ENCODE measurements at regions not wholly inside any gene's neighbourhood (a gene's known extent, or its start where the extent isn't known, plus 50 kb on each side); places are given as distances from the start of the nearest gene placed in this dataset.
"Not testable (repeated sequence)": the region's sequence is repeated elsewhere in the genome, so short reads cannot be mapped to it uniquely, and the experiment has no call there.

- not testable (repeated sequence) for H3K4me1 Mint-ChIP-seq, H3K27ac Mint-ChIP-seq, H3K36me3 Mint-ChIP-seq, H3K9me3 Mint-ChIP-seq, H3K4me3 Mint-ChIP-seq
- H3K27me3 Mint-ChIP-seq = peaks cover 41% of the 10 kb centered on the region
Observed at GRCh38 chr12:54105809-54106208, 52.2 kb downstream of the HOXC4 start.

DNA sequence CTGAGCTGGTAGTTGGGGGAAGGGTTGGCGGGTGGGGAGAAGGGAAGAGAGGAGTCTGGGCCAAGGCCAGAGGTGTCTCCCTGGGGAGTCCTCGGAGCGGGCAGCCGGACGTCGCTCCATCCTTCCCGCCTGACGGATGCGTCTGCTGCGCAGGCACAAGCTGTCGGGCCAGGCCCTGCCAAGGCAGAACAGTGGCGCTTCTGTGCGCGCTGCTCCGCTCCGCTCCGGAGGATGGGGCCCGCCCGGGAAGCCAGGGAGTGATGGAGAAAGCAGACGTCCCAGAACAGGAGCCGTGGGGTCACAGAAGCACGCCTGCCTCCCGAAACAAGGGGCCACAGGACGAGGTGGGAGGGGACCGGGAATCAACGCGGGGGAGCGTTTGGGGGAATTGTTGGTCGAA, 52.6 kb downstream of the HOXC4 start:
- not testable (repeated sequence) for H3K4me1 Mint-ChIP-seq, H3K27ac Mint-ChIP-seq, H3K36me3 Mint-ChIP-seq, H3K9me3 Mint-ChIP-seq, H3K4me3 Mint-ChIP-seq
- H3K27me3 Mint-ChIP-seq = peaks cover 39% of the 10 kb centered on the region

GRCh38 chr12:54106803-54107579, 53.4 kb downstream of the HOXC4 start:
- H3K27ac Mint-ChIP-seq, H3K4me3 Mint-ChIP-seq, H3K36me3 Mint-ChIP-seq, H3K9me3 Mint-ChIP-seq, H3K4me1 Mint-ChIP-seq: not testable (repeated sequence)
- peaks cover 38% of the 10 kb centered on the region for H3K27me3 Mint-ChIP-seq

DNA sequence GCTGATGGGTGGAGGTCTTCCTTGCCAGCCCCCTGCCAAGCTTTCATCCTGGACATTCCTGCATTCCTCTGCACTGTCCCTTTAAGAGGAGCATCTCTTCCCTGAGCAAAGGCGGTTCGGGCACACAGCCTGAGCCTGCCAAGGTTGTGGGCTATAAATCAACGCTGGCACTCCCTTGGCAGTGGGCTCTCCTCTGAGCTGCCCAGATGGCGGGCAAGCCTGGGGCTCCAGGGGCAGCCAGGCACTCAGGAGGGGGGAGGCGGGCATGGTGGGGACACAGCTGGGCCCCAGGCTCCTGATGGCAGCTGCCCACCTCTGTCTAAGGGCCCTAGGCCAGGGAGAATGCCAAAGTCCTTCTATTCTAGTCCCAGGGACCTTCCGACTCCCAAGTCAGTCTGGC, 58.7 kb downstream of the HOXC4 start:
- peaks cover 28% of the 10 kb centered on the region for H3K27me3 Mint-ChIP-seq
- not testable (repeated sequence) for H3K36me3 Mint-ChIP-seq, H3K4me1 Mint-ChIP-seq

DNA sequence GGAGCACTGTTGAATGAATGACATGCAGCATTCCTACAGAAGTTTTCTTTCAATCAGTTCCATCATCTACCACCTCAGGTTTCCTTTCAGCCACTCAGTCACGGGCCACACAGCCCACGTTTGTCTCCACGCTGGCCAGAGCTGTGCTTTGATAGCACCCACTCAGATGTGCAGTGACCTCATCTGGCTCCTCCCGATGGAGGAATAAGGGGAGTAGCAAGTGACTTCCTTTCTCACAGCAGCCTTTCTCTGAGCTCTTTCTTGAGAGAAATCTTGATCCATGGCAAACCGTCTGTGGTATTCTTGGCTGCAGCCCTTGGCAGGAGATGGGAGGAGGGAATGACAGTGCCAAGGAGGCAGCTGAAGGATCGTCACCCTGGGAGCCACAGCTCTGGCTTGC, 62.4 kb downstream of the HOXC4 start:
- not testable (repeated sequence) for H3K27ac Mint-ChIP-seq, H3K4me1 Mint-ChIP-seq
- peaks cover 14% of the 10 kb centered on the region for H3K27me3 Mint-ChIP-seq

More for the DNA sequence above, 58.7 kb downstream of the HOXC4 start:
- H3K9me3 Mint-ChIP-seq, H3K4me3 Mint-ChIP-seq, H3K27ac Mint-ChIP-seq: not testable (repeated sequence)

GRCh38 chr12:54117392-54117791, 63.8 kb downstream of the HOXC4 start:
- peaks cover 11% of the 10 kb centered on the region for H3K27me3 Mint-ChIP-seq
- not testable (repeated sequence) for H3K27ac Mint-ChIP-seq, H3K36me3 Mint-ChIP-seq, H3K4me1 Mint-ChIP-seq, H3K4me3 Mint-ChIP-seq, H3K9me3 Mint-ChIP-seq

More for the DNA sequence above, 62.4 kb downstream of the HOXC4 start:
- H3K36me3 Mint-ChIP-seq, H3K9me3 Mint-ChIP-seq, H3K4me3 Mint-ChIP-seq: not testable (repeated sequence)

DNA sequence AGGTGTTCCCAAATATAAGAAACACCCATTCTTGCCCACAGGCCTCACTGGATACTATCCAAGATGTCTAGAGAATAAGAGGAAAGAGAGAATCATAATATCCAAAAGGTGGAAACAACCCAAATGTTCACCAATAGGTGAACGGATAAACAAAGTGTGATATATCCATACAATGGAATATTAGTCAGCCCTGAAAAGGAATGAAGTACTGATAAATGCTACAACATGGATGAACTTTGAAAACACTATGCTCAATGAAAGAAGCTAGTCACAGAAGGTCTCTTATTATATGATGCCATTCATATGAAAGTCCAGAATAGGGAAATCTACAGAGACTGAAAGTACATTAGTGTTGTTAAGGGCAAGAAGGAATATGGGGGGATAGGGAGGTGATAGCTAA, 65.4 kb downstream of the HOXC4 start:
- peaks cover 22% of the 10 kb centered on the region for H3K27me3 Mint-ChIP-seq
- not testable (repeated sequence) for H3K4me1 Mint-ChIP-seq, H3K4me3 Mint-ChIP-seq

DNA sequence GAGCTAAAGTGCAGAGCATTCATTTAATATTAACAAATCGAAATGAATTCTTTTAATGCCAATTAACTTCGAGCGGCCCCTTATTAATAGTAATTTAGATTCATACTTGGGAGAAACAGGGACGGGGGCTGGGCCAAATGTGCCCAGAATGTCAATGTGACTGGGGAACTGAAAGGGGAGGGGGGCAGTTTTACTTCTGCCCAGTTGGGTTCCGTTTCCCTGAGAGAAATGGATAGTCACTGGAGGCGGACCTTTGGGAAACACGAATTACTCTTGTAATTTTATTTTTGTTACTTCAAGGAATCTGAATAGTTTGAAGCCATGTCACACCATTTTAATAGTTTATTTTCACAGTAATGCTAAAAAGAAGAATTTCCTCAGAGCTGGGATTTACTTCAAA, 64.8 kb downstream of the SMUG1 start:
- not testable (repeated sequence) for H3K36me3 Mint-ChIP-seq, H3K27ac Mint-ChIP-seq, H3K4me3 Mint-ChIP-seq, H3K9me3 Mint-ChIP-seq
- Mint-ChIP-seq H3K4me1 (peaks cover 16% of the 10 kb centered on the region), H3K27me3 (peaks cover 39% of the 10 kb centered on the region)

More for the DNA sequence above, 65.4 kb downstream of the HOXC4 start:
- H3K27ac Mint-ChIP-seq, H3K9me3 Mint-ChIP-seq, H3K36me3 Mint-ChIP-seq: not testable (repeated sequence)

- Mint-ChIP-seq H3K4me3 (peak overlapping the region; percentile 50), H3K27me3 (peaks cover 42% of the 10 kb centered on the region), H3K4me1 (peaks cover 16% of the 10 kb centered on the region)
- H3K36me3 Mint-ChIP-seq, H3K27ac Mint-ChIP-seq, H3K9me3 Mint-ChIP-seq: not testable (repeated sequence)
Observed at GRCh38 chr12:54125708-54126028, 63.1 kb downstream of the SMUG1 start.

DNA sequence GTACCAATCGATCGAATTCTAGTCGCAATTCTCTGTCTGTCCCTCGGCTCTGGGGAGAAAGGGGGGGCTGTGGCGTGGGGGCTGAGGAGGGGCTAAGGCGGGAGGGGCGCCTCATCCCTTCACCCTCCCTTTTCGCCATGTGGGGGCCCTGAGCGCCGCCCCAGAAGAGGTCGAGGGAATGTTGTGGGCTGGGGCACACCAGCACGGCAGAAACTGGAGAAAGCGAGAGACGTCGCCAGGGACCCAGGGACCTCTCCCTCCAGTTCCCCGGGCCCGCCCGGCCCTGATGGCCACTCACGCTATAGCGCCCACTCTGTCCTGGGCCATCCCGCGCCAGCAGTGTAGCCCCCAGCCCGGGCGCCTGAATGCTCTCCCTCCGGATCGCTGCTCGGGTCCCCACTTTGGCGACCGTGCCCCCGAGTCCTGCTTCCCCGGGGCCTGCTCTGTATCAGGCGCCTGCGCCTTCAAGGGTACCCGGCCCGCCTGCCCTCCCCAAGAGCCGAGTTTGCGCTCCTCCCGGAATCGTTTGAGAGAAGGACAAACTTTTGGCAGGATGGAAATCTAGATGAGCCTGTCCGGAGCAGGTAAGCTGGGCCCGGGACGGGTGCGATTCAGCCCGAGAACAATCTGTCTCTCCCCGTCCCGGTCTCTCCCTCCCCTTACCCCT, 62.6 kb downstream of the SMUG1 start:
- H3K36me3 Mint-ChIP-seq = peaks cover 3% of the 10 kb centered on the region
- no peaks in the 10 kb centered on the region for H3K9me3 Mint-ChIP-seq
- H3K27ac Mint-ChIP-seq = no peak overlapping the region
- H3K27me3 Mint-ChIP-seq = peaks cover 42% of the 10 kb centered on the region
- H3K4me3 Mint-ChIP-seq = peak overlapping the region; percentile 47
- peaks cover 16% of the 10 kb centered on the region for H3K4me1 Mint-ChIP-seq

DNA sequence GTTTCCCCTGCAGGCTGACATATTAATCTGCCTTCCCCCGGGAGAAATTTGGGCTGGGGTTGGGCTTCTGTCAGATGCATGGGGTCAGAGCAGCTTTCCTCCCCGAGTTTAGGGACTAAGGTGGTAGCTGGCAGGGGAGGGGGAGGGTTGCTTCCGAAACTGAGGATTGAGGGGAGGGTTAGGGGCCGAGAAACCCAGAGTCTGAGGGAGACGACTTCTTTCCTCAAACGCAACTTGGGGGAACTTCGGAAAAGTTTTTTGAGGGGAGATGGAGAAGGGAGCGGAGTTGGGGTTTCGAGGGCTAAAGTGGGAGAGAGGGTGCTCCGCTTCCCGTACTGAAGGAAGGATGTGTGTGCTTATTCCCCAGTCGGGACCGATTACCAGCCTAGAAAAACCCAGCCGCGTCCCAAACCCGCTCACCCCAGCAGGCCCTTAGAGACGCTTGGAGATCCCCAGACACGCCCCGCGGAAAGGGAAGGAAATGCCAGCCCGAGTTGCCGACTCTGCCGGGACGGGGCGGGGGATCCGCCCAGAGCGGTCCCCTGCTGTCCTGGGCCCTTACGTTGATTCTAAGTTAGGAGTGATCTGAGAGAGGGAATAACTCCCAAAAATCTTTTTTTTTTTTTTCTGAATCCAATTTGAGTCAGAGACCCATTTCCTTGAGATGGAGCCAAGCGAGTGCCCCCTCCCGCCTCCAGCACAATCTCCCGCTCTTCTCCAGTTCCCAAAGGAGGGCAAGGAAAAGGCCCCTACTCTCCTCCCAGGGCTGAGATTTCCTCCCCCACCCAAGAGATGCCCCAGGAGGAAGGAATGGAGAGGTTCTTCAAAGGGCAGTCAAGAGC, 61.9 kb downstream of the SMUG1 start:
- H3K27ac Mint-ChIP-seq = no peak overlapping the region
- peaks cover 16% of the 10 kb centered on the region for H3K4me1 Mint-ChIP-seq
- H3K36me3 Mint-ChIP-seq = peaks cover 3% of the 10 kb centered on the region
- peak overlapping the region; percentile 47 for H3K4me3 Mint-ChIP-seq
- no peaks in the 10 kb centered on the region for H3K9me3 Mint-ChIP-seq
- H3K27me3 Mint-ChIP-seq = peaks cover 42% of the 10 kb centered on the region

- H3K27me3 Mint-ChIP-seq = peaks cover 38% of the 10 kb centered on the region
- no peak overlapping the region for H3K4me3 Mint-ChIP-seq
- H3K36me3 Mint-ChIP-seq = peaks cover 3% of the 10 kb centered on the region
- H3K4me1 Mint-ChIP-seq = peaks cover 16% of the 10 kb centered on the region
- no peak overlapping the region for H3K27ac Mint-ChIP-seq
- no peaks in the 10 kb centered on the region for H3K9me3 Mint-ChIP-seq
Observed at GRCh38 chr12:54127538-54128259, 61.1 kb downstream of the SMUG1 start.

DNA sequence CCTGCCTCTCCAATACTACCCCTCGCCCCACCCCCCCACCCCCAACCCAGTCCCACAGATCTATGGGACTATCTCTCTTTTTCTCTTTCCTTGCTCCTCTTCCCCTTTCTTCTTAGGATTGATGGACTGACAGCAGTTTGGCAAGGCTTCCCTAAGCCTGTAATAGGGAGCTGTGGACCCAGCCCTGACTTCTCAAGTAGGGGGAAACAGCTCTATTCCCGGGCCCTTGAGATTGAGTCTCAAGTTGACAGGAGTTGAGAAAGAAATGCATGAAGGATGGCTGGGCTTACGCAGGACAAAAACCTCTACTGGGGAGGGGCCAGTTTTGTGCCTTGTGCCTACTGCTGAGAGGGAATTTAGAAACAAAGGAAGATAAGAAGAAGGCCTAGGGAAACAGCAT, 60.4 kb downstream of the SMUG1 start:
- Mint-ChIP-seq H3K4me1 (peaks cover 16% of the 10 kb centered on the region), H3K27me3 (peaks cover 33% of the 10 kb centered on the region), H3K36me3 (peaks cover 3% of the 10 kb centered on the region)

DNA sequence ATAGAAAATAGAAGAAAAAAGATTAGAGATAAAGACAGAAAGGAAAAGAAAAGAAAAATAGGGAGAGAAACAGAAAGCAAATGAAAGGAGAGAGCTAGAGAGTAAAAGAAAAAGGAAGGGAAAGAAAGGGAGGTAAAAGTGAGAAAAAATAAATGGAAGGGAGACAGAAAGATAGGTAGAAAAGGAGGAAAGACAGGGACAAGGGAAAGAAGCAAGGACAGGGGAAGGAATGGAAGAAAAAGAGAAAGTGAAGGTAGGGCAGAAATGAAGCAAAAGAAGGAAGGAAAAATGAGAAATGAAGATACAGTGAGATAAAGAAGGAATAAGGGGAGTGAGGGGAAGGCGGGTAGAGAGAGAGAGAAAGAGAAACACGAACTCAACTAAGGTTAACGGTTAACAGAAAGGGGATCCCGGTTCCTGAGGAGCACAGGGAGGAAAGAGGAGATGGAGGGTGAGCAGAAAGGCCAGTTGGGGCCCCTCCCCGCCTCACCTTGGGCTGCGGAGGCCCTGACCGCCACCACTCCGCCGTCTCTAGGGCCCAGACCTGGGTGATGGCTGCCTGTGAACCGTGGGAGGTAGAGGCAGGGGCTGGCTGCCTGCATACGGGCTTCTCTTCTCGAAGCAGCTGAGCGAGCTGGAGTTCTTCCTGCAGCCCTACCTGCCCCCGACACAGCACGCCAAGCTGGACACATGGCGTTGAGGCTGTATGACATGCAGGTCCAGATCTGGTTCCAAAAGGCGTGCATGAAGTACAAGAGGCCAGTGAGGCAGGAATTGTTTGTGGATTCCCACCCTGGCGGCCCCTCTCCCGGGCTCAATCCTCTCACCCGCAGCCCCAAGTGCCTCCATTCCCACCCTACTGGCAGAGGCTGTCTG, 59.5 kb downstream of the SMUG1 start:
- Mint-ChIP-seq H3K27ac (no peak overlapping the region), H3K4me3 (no peak overlapping the region), H3K27me3 (peaks cover 27% of the 10 kb centered on the region), H3K9me3 (no peaks in the 10 kb centered on the region), H3K36me3 (peaks cover 3% of the 10 kb centered on the region), H3K4me1 (peaks cover 16% of the 10 kb centered on the region)

More for the DNA sequence above, 60.4 kb downstream of the SMUG1 start:
- no peak overlapping the region for H3K4me3 Mint-ChIP-seq
- no peaks in the 10 kb centered on the region for H3K9me3 Mint-ChIP-seq
- H3K27ac Mint-ChIP-seq = no peak overlapping the region

Data from activated naive CD4-positive, alpha-beta T cell treated with anti-CD3 and anti-CD28 coated beads, Interleukin-2, amount 50 U/mL, for 24 hours (primary cell).